ENCODE measurements at regions not wholly inside any gene's neighbourhood (a gene's known extent, or its start where the extent isn't known, plus 50 kb on each side); places are given as distances from the start of the nearest gene placed in this dataset.

DNA sequence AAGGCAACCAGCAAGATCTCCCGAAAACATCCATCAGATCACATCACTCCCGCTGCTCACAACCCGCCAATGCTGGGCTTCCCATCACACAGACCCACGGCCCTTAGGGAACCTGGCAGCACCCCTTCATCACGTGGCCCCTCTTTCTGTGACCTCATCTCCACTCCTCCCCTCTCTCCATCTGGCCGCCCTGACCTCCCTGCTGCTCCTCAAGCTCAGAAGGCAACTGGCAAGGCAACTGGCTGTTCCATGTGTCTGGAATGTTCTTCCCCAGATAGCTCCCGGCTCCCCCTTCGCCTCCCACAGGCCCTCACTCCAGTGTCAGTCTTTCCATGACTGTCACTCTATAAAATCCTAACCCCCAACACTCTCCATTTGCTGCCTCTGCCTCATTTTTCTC, 113.0 kb upstream of the ERG start:
- TF ChIP-seq, protein P1, sequence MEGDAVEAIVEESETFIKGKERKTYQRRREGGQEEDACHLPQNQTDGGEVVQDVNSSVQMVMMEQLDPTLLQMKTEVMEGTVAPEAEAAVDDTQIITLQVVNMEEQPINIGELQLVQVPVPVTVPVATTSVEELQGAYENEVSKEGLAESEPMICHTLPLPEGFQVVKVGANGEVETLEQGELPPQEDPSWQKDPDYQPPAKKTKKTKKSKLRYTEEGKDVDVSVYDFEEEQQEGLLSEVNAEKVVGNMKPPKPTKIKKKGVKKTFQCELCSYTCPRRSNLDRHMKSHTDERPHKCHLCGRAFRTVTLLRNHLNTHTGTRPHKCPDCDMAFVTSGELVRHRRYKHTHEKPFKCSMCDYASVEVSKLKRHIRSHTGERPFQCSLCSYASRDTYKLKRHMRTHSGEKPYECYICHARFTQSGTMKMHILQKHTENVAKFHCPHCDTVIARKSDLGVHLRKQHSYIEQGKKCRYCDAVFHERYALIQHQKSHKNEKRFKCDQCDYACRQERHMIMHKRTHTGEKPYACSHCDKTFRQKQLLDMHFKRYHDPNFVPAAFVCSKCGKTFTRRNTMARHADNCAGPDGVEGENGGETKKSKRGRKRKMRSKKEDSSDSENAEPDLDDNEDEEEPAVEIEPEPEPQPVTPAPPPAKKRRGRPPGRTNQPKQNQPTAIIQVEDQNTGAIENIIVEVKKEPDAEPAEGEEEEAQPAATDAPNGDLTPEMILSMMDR (IDR thresholded peaks at IDR 0.05; ENCODE audit: low read depth, low read length, missing control alignments) = no peak
- DNase-seq (ENCODE audit: low read depth) = no peak
- H3K4me3 ChIP-seq (ENCODE audit: low read depth, low read length) = no peak overlapping the region

DNA sequence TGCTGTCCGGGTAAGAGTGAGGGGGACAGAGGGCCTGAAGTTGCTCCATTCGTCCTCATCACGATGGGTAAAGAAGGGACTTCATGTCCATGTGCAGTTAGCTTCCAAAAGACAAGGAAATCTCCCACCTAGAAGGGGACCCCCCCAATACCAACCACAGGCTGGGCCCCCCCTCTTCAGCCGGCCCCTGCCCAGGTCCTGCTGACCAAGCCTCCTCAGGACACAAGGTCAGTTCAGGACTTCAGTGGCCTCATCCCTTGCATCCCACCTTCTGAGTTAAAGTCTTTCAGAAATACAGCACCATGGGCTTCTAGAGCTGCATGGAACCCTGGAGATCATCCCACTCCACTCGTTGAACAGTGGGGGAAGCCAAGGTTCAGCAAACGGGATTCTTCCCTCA, 115.4 kb upstream of the ERG start:
- no peak for DNase-seq (ENCODE audit: low read depth)
- TF ChIP-seq, protein P1 (IDR thresholded peaks at IDR 0.05; ENCODE audit: low read depth, low read length, missing control alignments) = no peak
- H3K4me3 ChIP-seq (ENCODE audit: low read depth, low read length) = no peak overlapping the region

DNA sequence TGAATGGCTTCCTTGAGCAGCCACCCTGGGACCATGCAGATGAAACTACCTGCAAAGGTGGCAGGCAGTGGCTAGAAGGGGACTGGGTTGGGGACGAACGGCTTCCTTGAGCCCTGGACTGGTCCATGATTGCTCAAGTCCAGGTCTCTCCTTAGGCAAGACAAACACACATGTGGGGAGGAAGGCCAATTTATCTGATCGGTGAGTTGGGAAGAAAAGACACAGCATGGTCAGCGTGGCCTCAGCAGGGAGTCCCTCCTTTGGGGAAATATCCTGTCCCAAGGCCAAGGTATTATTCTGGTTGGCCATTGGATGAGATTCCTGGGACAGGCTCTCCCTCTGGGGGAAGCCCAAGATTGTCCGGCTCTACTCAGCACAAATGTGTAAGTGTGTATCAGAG, 116.3 kb upstream of the ERG start:
- TF ChIP-seq, protein P1 (IDR thresholded peaks at IDR 0.05; ENCODE audit: low read depth, low read length, missing control alignments) = no peak
- no peak overlapping the region for H3K4me3 ChIP-seq (ENCODE audit: low read depth, low read length)

DNA sequence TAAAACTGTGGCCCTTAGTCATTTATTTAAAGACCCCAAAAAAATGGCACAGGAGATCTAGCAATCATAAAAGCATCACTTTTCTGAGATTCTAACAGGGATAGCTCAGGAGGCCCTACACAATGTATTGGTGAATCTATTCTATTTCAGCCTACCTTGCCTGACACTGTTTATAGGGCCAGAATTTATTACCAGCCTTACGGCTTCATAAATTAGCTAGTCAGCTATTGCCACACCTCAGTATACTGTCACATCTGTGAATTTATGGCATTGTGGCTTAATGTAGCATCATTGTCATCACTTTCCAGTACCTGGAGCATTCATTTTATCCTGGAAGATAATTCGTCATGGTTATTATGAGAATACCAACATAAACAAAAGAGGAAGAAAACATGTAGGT, 121.2 kb upstream of the ERG start:
- TF ChIP-seq, protein P1 (IDR thresholded peaks at IDR 0.05; ENCODE audit: low read depth, low read length, missing control alignments) = no peak
- H3K4me3 ChIP-seq (ENCODE audit: low read depth, low read length) = no peak overlapping the region

More for the DNA sequence above, 116.3 kb upstream of the ERG start:
- no peak for DNase-seq (ENCODE audit: low read depth)

DNA sequence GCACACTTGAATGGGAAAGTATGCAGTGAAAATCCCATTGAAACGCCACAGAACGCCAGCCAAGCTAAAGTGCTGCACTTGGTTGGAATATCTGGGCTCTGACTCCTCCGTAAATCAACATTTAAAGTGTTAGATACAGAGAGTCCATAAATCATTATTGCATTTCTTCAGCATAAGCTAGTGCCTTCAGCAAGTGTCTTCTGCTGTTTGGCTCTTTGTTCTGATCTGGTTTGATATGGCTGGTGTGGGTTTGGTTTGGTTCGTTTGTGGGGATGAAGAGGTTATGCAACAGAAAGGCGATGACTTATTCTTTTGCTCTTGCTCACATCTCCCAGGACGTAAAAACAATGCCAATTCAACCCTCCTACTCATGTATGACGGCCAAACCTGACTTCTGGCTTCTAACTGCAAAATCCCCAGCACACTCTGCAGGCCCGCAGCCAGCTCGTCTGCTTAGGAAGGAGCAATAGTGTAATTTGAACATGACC, 121.8 kb upstream of the ERG start:
- no peak for DNase-seq (ENCODE audit: low read depth)
- H3K4me3 ChIP-seq (ENCODE audit: low read depth, low read length) = no peak overlapping the region
- TF ChIP-seq, protein P1 (IDR thresholded peaks at IDR 0.05; ENCODE audit: low read depth, low read length, missing control alignments) = no peak

More for the DNA sequence above, 121.2 kb upstream of the ERG start:
- no peak for DNase-seq (ENCODE audit: low read depth)

- DNase-seq (ENCODE audit: low read depth) = no peak
- TF ChIP-seq, protein P1 (IDR thresholded peaks at IDR 0.05; ENCODE audit: low read depth, low read length, missing control alignments) = peak; percentile 16
- H3K4me3 ChIP-seq (ENCODE audit: low read depth, low read length) = no peak overlapping the region
Measured at GRCh38 chr21:38621132-38621531, 122.9 kb upstream of the ERG start.

DNA sequence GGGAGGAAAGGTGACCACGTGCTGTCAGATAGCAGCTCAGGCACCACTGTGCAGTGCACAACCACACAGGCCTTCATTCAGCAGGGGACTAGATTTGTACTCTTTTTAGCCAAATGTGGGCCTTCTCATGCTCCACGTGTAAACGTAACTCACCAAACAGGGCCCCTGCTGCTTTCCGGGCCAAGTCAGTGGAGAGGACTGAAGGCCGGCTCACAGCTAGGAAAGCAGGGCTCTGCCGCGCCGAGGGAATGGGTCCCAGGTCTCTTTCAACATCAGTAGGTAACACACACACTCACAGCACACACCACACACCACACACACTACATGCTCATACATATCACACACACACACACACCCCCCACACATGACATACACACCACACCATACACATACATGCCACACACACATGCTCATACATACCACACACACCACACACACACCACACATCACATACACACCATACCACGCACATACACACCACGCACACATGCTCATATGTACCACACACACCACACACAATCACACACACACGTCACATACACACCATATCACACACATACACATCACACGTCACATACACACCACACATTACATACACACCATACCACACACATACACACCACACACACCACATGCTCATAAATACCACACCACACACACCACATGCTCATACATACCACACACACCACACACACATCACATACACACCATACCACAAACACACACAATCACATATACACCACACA, 124.0 kb upstream of the ERG start:
- H3K4me3 ChIP-seq (ENCODE audit: low read depth, low read length) = no peak overlapping the region
- TF ChIP-seq, protein P1 (IDR thresholded peaks at IDR 0.05; ENCODE audit: low read depth, low read length, missing control alignments) = no peak
- no peak for DNase-seq (ENCODE audit: low read depth)
